ENCODE measurements at regions not wholly inside any gene's neighbourhood (a gene's known extent, or its start where the extent isn't known, plus 50 kb on each side); places are given as distances from the start of the nearest gene placed in this dataset.

DNA sequence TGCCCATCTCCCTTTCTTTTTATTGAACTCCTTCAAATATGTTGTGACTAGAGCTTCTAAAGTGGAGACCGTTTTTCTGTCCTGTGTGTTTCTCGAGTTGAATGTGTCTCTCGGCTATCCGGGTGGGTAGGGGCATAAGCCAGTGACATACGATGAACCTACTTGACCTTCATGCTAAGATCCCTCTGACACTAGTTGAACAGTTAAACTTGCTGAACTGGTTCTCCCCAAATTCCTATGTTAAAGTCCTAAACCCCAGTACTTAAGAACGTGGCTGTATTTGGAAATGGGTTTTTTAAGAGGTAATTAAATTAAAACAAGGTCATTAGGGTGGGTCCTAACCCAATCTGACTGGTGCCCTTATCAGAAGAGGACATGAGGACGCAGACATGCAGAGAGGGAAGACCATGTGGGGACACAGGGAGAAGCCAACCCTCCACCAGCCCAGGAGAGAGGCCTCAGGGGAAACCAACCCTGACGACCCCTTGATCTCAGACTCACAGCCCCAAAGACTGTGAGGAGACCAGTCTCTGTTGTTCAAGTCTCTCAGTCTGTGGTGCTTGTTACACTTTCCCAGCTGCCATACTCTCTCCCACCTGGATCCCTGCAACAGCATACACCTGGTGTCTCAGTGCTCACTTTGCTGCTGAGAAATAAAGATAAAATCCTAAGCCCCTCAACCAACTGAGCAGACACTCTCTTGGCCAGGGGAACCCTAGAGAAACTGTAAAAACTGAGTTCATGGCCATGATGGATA is 208.4 kb downstream of the MYLK4 start:
- in situ Hi-C loops (cut with HindIII; ENCODE audit: low sequenced_read_pairs) = no loop called here

DNA sequence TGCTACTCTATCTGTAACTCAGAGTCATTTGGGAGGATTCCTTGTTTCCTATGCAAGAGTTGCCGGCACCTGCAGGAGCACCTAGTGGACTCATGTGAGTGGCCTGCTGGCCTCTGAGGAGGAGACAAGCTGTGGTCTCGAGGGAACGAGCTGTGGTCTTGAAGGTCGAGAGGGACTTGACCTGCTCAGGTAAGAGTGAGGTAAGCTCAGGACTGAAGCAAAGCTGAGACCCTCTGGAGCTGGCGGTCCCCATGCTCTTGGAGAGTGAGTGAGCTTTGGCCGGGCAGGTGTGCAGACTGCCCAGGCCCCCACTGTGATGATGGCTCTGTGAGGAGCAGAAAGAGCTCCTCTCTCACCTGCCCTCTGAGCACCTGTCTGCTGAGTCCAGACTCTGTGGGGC is 214.3 kb downstream of the MYLK4 start:
- in situ Hi-C loops (cut with HindIII; ENCODE audit: low sequenced_read_pairs) = no loop called here

DNA sequence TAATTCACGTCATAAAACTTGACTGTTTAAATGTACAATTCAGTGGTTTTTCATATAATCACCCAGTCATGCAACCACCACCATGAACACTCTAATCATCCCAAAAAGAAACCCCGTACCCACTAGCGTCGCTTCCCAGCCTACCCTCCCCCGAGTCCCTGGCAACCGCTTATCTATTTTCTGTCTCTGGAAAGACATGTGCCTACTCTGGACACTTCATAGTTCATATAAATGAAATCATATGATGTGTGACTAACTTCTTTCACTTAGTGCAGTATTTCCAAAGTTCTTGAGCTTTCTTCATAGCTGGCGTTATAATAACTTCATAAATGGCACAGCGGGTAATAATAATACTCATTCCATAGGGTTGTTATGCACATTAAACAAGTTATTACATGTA is 215.2 kb downstream of the MYLK4 start:
- in situ Hi-C loops (cut with HindIII; ENCODE audit: low sequenced_read_pairs) = no loop called here

DNA sequence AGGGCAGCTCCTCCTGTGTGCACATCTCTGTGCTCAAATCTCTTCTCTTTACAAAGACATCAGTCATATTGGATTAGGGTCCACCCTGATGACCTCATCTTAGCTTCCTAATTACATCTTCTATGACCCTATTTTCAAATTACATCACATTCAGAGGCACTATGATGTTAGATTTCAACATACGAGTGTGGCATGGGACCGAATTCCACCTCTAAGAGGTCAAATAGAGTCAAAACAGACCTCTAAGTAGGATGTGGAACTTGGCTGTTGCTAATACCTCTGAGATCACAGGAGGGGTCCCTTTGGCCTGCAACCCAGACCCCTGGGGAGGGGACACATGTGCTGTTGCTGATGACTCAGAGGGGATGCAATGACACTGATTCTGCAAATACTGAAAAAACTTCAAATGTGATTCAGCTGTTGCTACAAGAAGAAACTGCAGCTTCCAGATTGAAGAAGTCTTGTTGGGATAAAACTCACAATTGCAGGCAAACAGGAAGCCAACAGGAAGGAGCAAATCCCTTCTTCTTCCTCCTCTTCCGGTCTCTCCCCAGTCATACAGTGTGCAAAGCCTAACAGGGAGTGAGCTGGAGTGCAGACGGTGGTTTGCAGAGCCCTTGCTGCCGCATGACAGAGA is 216.2 kb downstream of the MYLK4 start:
- in situ Hi-C loops (cut with HindIII; ENCODE audit: low sequenced_read_pairs) = no loop called here

DNA sequence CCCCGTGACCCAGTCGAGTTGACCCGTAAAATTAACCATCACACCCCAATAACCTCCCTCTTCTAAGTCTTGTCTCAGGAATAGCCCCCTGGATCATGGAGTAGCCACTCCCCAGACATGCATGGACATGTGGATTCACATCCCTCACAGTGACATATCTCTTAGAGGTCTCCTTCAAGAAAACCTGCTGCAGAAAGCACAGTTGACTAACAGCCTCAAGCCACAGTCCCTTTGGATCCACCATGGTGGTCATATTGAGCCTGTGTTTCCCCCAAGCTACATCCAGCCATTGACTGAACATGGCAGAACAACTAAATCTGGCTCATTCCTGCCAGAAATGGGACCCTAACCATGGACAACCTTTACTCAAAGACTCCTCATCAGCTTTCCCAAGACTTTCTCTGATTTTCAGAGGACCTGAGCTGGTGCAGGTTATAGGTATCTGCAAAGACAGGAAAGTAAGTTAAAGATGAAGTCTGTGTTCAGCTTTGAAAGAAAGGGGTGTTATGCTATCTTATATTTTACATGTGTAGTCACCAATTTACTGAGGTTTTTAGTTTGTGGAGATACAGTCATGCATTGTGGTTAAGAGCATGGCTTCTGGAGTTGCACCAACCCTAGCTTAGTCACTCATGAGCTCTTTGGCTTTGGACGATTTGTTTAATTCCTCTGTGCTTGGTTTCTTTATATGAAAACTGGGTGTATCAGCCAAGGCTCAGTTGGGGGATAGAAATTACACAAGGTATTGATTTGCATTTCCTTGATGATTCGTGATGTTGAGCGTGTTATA is 219.1 kb downstream of the MYLK4 start:
- in situ Hi-C loops (cut with HindIII; ENCODE audit: low sequenced_read_pairs) = no loop called here

DNA sequence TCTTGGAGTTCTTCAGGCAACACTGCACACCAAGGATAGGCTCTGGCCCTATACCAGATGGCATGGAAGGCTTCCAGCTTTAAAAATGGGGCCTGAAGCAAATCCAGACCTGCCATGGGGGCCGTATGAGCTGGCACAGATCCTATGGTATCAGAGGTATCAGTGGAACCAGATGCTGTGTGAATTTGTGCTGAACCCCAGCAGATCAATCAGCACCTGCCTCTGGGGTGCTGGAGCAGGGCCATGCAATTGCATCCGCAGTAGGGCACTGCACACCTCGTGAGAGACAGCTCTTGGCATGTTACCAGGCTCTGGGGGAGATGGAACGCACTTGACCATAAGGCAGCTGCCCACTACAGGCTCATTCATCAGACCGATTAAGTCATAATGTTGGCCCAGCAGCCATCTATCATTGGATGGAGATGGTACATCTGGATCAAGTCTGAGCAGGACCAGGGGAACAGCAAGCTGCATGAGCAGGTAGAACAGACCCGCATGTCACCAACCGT is 221.5 kb downstream of the MYLK4 start:
- in situ Hi-C loops (cut with HindIII; ENCODE audit: low sequenced_read_pairs) = no loop called here

DNA sequence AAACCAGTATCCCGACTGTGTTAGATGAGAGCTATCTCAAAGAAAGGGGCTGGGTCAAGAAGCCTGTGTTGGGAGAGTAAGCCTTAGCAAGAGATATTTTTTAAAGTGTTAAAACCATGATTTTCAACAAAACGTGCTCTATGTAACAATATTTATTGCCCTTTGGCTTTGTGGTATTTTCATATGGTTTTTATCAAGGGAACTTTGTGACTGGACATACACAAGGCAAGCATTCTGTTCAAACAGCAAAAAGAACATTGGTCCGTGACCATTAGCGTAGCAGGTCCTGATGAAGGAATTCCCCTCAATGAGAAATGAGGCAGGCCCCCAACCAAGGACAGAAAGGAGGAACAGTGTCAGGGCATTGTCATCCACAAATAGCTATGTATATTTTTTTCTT is 222.6 kb downstream of the MYLK4 start:
- in situ Hi-C loops (cut with HindIII; ENCODE audit: low sequenced_read_pairs) = no loop called here

DNA sequence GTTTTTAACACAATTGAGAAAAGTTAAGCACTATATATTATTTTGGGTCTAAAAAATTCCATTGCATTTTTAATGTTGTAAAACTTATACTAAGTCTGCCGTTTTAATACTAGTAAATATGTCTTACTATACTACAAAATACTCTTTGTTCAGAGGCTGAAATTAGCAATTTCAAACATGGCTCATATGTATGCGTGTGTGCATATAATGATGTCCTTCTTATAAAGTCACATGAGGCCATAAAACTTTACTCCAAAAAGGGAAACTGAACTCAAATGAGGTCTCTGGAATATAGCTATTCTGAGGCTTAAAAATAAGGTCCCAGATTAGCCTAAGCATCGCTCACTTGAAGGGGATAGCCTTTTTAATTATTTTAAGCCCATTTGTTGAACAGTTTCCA is 224.0 kb downstream of the MYLK4 start:
- in situ Hi-C loops (cut with HindIII; ENCODE audit: low sequenced_read_pairs) = no loop called here

DNA sequence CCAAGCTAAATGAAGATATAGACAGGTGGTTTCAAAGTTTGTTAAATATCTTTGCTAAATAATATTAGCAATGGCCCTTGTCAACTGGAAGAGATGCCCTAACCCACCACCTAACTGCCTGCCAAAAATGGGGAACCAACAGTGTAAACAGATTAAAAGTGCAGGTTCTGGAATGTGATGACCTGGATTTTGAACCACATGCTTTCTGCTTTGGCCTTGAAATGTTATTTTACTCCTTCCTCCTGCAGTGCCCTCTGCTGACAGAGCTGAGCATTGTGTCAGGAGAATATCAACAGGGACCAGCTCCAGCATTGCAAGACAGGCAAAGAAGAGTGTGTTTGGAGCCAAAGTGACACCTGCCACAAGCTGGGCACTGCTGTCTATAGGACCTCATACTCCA is 226.6 kb downstream of the MYLK4 start:
- in situ Hi-C loops (cut with HindIII; ENCODE audit: low sequenced_read_pairs) = no loop called here

DNA sequence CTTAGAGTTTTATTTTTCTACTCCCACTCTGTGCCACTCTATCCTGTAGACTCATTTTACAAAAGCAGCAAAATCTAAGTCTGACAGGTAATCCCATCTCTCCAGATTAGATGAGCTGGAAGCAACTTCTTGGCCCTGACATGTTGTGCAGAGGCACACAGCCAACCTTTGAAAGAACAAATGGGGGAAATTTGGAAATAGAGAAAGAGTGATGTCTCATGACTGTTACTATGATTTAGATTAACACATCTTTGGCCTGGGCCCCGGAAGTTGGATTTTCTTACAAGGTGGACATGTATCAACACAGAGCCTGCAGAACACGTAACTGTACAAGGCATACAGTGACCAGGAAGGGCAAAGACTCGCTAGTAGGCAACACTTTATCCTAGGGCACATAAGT is 227.7 kb downstream of the MYLK4 start:
- in situ Hi-C loops (cut with HindIII; ENCODE audit: low sequenced_read_pairs) = no loop called here

DNA sequence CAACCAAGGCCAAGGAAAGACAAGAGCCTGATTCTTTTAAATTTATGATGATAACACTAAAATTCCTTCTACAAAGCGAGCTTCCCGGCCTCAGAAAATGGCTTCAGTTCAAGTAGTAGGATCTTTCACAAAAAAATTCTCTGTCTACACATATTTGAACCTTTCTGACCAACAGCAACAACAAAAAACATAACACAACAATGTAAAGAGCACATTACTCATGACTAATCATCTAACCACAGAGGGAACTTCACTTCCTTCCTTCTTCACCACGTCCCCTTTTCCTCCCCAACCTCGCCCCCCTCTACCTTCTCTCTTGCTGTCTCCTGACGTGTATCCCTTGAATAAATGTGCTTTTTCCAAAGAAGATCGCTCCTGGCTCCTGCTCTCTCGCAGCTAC is 228.2 kb downstream of the MYLK4 start:
- in situ Hi-C loops (cut with HindIII; ENCODE audit: low sequenced_read_pairs) = no loop called here

DNA sequence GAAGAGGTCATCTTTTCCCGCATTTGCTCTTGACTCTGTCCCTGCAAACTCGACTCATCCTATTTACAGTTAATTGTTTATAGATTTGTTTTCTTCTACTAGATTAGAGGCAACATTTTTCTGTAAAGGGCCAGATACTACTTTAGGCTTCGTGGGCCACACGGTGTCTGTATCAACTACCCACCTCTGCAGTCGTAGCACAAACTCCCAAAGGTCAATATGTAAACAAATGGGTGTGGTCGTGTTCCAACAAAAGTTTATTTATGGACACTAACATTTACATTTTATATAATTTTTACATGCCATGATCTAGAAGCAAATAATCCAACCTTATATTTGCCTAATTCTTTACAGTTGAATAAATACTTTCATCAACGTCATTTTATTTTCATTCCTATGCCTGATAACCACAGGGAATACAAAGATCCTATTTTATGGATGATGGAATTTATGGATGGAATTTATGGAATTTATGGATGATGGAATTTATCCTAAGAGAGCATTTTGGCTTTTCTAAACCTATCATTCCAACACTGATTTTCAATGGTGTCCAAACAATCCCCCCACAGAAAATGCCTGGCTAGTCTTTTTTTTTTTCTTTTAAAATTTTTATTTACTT is 232.8 kb downstream of the MYLK4 start:
- in situ Hi-C loops (cut with HindIII; ENCODE audit: low sequenced_read_pairs) = no loop called here

DNA sequence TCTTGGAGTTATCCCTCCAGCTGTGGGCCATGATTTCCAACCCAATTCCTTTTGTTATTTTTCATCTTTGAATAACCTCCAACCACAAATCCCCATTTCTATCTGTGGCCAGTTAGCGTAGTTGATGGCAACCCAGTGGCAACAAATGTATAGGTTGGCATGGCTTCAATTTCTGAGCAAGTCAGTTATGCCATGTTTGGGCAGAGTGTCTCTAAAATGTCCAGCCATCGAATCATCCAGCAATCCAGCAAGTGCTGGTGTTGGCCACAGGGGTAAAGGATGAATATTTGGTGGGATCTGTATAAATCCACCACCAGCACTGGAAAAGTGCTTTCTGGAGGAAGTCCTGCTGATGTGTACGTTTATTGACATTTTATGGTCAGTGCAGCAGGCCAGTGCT is 233.3 kb downstream of the MYLK4 start:
- in situ Hi-C loops (cut with HindIII; ENCODE audit: low sequenced_read_pairs) = no loop called here

DNA sequence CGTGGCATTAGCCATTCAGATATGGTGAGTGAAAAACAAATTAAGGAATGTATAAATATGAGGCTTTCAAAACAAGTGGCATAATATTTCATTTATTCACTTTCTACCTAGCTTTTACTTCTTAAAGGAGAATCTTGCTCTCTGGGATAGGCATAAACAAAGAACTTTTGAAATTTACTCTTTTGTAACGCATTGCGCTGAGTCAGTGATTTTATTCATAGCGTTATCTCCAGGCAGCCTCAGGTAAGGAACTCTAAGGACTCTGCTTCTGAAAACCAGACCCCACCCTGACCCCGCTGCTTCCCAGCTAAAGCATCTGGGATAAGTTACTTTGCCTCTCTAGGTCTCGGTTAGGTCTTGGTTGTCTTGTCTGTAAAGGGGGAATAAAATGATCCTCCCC is 234.7 kb downstream of the MYLK4 start:
- in situ Hi-C loops (cut with HindIII; ENCODE audit: low sequenced_read_pairs) = no loop called here

DNA sequence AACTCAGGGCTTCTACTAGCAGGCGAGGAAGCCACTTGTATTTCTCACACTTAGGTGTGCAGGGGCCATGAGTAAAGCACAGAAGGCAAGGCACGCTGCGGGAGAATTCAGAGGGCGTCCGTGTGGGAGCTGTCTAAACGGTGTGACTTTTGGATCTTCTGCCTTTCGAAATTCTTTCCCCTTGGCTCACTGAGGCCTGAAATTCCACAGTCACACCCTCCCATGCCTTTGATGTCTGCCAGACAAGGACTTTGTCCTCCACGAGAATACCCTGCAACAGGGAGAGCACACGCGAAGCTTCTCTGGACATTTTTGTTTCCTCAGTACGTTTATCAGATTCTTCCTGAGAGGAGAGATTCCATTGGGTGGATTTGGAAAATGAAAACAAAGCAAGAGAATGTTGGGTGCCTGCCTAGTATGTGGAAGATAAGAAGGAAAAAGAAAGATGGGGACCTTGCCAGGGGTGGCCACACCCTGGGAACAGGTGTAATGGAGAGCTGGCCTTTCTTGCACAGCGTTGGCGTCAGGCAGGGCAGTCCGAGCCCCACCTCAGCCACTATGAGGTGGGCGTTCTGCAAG is 235.7 kb downstream of the MYLK4 start:
- in situ Hi-C loops (cut with HindIII; ENCODE audit: low sequenced_read_pairs) = no loop called here

DNA sequence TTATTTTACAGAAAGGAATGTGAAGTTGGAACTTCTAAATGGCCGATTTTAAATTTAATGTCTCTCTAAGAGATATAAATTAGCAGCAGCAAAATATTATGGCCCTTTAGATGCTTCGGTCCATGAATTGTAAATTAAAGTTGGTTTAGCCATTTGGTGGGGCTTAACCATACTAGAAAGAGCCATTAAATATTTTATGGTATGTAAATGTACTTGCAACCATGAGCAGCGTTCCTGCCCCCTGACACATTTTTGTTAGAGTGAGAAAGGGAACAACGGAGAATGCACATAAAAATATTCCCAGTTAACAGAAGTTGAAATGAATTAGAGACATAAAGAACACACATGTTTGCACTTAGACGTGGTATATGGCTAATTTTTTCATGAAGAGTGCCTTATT is 237.9 kb downstream of the MYLK4 start:
- in situ Hi-C loops (cut with HindIII; ENCODE audit: low sequenced_read_pairs) = no loop called here

DNA sequence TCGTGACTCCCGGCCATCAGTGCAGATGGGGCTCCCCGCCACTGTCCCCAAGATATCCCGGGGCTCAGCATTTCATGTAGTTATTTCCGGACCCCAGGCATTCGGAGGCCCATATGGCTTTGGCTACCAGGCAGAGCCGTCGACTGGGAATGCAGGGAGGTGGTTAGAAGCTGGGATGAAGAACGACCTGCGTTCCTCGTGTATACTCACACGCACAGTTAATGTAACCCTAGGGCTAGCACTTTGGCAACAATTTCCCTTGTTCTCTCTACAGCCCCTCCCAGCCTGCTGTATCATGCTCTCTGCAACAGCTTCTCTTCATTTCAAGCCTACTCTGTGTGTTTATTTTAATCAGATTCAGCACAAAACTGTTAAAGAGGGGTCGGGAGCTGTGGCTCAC is 240.4 kb downstream of the MYLK4 start:
- in situ Hi-C loops (cut with HindIII; ENCODE audit: low sequenced_read_pairs) = no loop called here

DNA sequence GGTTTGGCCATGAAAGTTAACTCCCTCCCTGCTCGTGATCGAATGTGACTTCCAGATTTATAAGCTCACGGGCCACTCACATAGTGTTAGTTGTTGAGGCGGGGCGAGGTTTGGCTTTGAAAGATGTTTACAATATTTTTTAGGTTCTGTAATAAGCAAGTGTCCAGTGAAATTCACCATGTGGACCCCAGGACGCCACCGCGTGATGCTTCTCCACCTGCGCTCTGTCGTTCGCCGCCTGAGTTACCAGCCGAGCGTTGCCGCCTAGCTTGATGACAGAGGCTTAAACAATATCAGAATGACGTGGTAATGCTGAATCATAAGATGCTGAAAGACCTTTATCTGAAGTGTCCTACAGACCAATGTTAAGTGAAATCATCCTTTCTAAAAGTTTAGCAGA is 241.0 kb downstream of the MYLK4 start:
- in situ Hi-C loops (cut with HindIII; ENCODE audit: low sequenced_read_pairs) = no loop called here

DNA sequence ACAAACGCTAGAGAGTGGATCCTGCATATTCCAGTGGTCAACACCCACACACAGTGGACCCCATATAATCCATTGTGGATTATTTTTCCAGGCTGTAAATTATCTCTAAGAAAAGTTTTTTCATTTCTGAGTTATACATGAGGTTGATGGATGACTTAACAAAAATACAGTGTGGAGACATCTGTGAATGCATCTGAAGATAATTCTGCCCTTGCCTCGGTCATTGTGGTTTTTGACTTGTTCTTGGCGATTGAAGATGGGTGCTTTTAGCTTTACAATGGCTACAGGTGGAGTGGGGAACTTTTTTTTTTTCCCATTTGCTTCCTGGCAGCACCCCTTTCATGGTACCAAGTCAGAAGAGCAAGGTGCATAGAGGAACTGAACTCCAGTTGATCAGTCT is 242.7 kb downstream of the MYLK4 start:
- in situ Hi-C loops (cut with HindIII; ENCODE audit: low sequenced_read_pairs) = no loop called here

DNA sequence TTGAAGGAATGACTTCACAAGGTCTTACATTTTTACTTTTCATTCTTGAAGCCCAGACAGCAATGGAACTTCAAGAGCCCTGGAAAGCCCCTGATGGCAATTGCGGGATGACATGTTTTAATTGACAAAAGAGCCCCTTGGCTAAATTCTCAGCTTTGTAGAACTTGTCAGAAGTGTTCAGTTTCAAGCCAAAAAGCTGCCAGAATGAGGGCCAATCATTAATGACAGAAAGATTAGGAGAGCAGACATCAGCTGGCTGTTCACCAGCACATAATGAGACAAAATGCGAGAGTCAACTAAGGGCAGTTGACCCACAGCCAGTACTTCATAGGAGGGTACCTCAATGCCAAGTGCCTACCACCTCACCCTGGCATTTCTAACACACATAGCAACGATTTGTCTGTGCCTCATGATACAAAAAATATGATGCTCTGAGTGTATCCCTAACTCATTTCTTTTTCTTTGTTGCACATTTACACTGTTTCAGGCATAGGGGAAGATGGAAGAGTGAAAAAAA is 243.1 kb downstream of the MYLK4 start:
- in situ Hi-C loops (cut with HindIII; ENCODE audit: low sequenced_read_pairs) = no loop called here

DNA sequence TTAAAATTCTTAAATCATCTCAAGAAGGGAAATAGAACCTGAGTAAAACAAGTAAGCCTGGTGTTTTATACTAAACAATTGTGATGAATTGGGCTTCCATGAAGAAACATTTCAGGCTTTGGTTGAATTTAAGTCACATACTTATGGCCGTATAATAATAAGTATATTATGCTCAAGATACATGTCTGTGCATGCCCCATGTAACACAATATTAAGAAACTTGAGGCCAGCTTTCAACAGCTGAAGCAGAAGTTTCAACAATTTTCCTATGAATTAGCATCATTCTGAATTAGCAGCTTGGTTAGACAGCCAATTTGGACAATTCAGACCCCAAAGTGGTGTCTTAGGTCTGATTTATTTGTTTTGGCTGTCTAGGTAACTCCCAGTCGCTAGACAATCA is 243.7 kb downstream of the MYLK4 start:
- in situ Hi-C loops (cut with HindIII; ENCODE audit: low sequenced_read_pairs) = no loop called here

All from DLD1 (cell line).